Common myeloid progenitor, CD34-positive (primary cell): ENCODE measurements at regions not wholly inside any gene's neighbourhood (a gene's known extent, or its start where the extent isn't known, plus 50 kb on each side); places are given as distances from the start of the nearest gene placed in this dataset.

Experiments used
- CTCF ChIA-PET: fragments of 350-600 bp; sonication (Branson Sonifier 250); formaldehyde crosslinking; loops from one replicate; lab custom pipeline; 2021; ENCODE audit warnings: antibody characterized with exemption; lab: Charles Lee
- POLR2A ChIA-PET: fragments of 350-600 bp; sonication (Branson Sonifier 250); formaldehyde crosslinking; loops from one replicate; lab custom pipeline; 2021; ENCODE audit warnings: antibody characterized with exemption; lab: Charles Lee
- DNase-seq, 3 donors: peaks; one replicate each; pipeline versions ENCODE4 v3.0.0 to v3.0.0-alpha.2; 2013
- H3K27ac ChIP-seq, 2 experiments: 1 replicate in 1 of 2; 2 replicates in 1 of 2; pipeline ENCODE4 v1.7.0; 2013; ENCODE audit warnings: inconsistent platforms in 2 of 2, low read length in 2 of 2, mild to moderate bottlenecking in 2 of 2, low read depth in 1 of 2, moderate library complexity in 1 of 2; ENCODE audit not compliant: severe bottlenecking in 2 of 2, insufficient read depth in 1 of 2, poor library complexity in 1 of 2
- H3K27me3 ChIP-seq, 5 experiments: replicated peaks in 2 of 5; 1 replicate in 3 of 5; 2 replicates in 2 of 5; pipeline versions ENCODE4 v1.6.1 to v1.7.0; 2013; ENCODE audit warnings: low read length in 4 of 5, mild to moderate bottlenecking in 2 of 5, moderate library complexity in 2 of 5, inconsistent platforms in 1 of 5; ENCODE audit not compliant: insufficient read depth in 5 of 5, control insufficient read depth in 4 of 5
- H3K36me3 ChIP-seq, 4 experiments: 1 replicate in 2 of 4; 2 replicates in 2 of 4; pipeline versions ENCODE4 v1.6.1 to v1.7.0; 2013; ENCODE audit warnings: low read length in 3 of 4, control low read depth in 1 of 4, mild to moderate bottlenecking in 1 of 4; ENCODE audit not compliant: control insufficient read depth in 4 of 4, insufficient read depth in 4 of 4
- H3K4me1 ChIP-seq, 4 experiments: 1 replicate in 3 of 4; 2 replicates in 1 of 4; pipeline versions ENCODE4 v1.6.1 to v1.7.1; 2013; ENCODE audit warnings: low read length in 3 of 4, mild to moderate bottlenecking in 3 of 4, control low read depth in 1 of 4, inconsistent platforms in 1 of 4, moderate library complexity in 1 of 4; ENCODE audit not compliant: control insufficient read depth in 4 of 4, insufficient read depth in 4 of 4; ENCODE audit errors: control extremely low read depth in 1 of 4
- H3K4me3 ChIP-seq, 7 experiments: 1 replicate in 4 of 7; 2 replicates in 3 of 7; pipeline versions ENCODE4 v1.5.1 to v1.7.0; 2013; ENCODE audit warnings: mild to moderate bottlenecking in 7 of 7, low read length in 6 of 7, moderate library complexity in 6 of 7, inconsistent platforms in 2 of 7, low read depth in 2 of 7, control low read depth in 1 of 7; ENCODE audit not compliant: insufficient read depth in 4 of 7, control insufficient read depth in 1 of 7; ENCODE audit errors: extremely low read depth in 1 of 7
- H3K9me3 ChIP-seq, 5 experiments: 1 replicate in 4 of 5; 2 replicates in 1 of 5; pipeline versions ENCODE4 v1.6.1 to v1.7.1; 2013; ENCODE audit warnings: low read length in 4 of 5, mild to moderate bottlenecking in 2 of 5, inconsistent platforms in 1 of 5, low read depth in 1 of 5, moderate library complexity in 1 of 5; ENCODE audit not compliant: control insufficient read depth in 4 of 5, insufficient read depth in 2 of 5; ENCODE audit errors: control extremely low read depth in 1 of 5
- WGBS: methylation state at CpG from one replicate; pipeline ENCODE4 v1.1.5; 2013; ENCODE audit not compliant: insufficient coverage; 5-methylcytosine and 5-hydroxymethylcytosine counted together

DNA sequence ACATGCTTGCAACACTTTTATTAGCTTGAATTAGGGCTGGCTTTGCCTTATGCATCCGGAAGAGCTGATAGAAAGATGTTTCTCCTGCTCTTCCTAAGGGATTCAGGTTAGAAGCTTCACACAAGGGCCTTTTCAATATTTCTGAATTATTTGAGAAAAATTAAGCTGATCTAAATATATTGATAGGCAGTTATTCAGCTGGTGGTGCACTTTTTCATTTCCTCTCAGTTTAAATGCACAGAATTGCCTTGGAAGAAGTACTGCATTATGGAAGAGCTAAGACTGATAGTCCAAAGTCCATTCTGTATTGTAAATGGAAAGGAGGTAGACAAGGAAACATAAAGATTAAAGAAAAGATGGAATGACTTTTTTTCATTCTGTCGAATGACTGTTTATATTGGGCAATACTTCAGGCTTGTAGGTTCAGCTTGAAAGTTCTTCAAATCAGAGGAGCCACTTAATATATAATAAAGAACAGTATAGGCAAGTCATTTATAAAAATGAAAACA lies 398.4 kb upstream of the B3GALT2 start:
- WGBS = 100% methylated on average over 1 of the region's 2 CpGs
- H3K9me3 ChIP-seq = no peaks in the 10 kb centered on the region
- no peaks in the 10 kb centered on the region for H3K4me1 ChIP-seq
- ChIA-PET POLR2A (interaction anchor here (0.7 kb wide), 1 partner anchor 359 kb away, joined by 3 read pairs; no protein-coding TSS in a partner anchor), CTCF (interaction anchor here (0.7 kb wide), 1 partner anchor 18 kb away, joined by 3 read pairs; no protein-coding TSS in a partner anchor)
- H3K36me3 ChIP-seq = no peaks in the 10 kb centered on the region
- no peak overlapping the region for H3K4me3 ChIP-seq
- DNase-seq = no peak
- H3K27ac ChIP-seq = no peak overlapping the region
- no peaks in the 10 kb centered on the region for H3K27me3 ChIP-seq

DNA sequence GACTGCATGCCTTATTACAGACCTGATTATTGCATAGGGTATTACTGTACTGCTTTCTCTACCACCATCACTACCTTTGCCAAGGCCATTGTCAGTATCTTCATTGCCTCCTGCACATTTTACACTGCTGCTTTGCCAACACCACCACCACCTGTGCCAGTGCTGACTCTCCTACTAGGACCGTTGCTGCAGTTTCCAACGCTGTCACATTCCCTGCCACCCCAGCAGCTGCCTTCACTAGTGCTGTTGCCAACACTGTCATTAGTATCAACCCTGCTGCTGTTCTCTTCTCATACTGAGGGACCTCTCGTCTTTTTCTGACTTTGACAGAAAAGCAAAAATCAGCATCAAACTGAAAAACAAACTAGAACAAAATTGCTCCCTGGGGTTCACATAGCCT lies 394.9 kb upstream of the B3GALT2 start:
- Histone ChIP-seq H3K4me3 (no peak overlapping the region), H3K4me1 (no peaks in the 10 kb centered on the region), H3K36me3 (no peaks in the 10 kb centered on the region), H3K27ac (no peak overlapping the region), H3K27me3 (no peaks in the 10 kb centered on the region), H3K9me3 (no peaks in the 10 kb centered on the region)
- no peak for DNase-seq
- CTCF ChIA-PET = no interaction called here
- WGBS = 100% methylated on average over 3 of the region's 3 CpGs
- POLR2A ChIA-PET = no interaction called here

DNA sequence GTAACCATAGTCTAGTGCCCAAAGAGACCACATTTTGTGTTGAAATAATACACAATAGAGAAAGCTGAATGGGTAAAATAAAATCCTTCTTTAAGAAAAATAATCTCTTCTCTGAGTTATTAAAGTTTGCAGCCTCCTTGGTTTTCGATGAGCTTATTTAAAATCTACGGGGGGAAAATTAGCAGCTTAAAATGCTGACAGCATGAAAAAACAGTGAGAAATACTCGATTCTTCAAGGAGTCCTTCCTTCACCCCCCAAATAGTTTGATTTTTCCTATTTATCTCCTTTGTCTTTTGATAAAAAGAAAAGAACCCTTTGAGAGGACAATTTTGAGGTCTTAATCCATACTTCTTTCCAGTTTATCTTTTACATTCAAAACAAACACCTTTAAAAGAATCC lies 394.0 kb upstream of the B3GALT2 start:
- Histone ChIP-seq H3K4me3 (no peak overlapping the region), H3K9me3 (no peaks in the 10 kb centered on the region), H3K27me3 (no peaks in the 10 kb centered on the region), H3K27ac (no peak overlapping the region), H3K36me3 (no peaks in the 10 kb centered on the region), H3K4me1 (no peaks in the 10 kb centered on the region)
- CTCF ChIA-PET = interaction anchor here (1.3 kb wide), 1 partner anchor 13 kb away, joined by 4 read pairs; no protein-coding TSS in a partner anchor
- WGBS = no CpG with 5 or more reads among the region's 3 CpGs
- POLR2A ChIA-PET = no interaction called here
- no peak for DNase-seq

DNA sequence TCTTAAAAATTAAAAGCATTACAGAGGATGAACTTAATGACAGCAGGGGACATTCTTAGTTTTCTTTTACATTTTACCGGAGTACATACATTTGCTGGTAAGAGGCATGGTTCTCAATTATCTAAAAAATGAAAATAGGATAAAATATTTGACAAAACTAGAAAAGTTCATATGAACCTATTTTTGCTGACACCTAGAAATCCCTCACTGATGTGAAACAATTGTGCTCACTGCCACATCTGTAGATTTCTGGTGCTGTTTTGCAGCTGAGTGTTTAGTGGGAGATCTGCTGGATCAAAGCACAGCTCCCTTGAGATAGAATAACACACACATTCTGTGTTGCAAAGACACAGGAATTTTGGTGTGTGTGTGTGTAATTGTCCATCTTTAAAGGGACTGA lies 392.9 kb upstream of the B3GALT2 start:
- Histone ChIP-seq H3K9me3 (no peaks in the 10 kb centered on the region), H3K27me3 (no peaks in the 10 kb centered on the region), H3K27ac (no peak overlapping the region), H3K36me3 (no peaks in the 10 kb centered on the region), H3K4me3 (no peak overlapping the region), H3K4me1 (no peaks in the 10 kb centered on the region)
- no peak for DNase-seq
- POLR2A ChIA-PET = no interaction called here
- WGBS = no CpG with 5 or more reads among the region's 1 CpG
- CTCF ChIA-PET = interaction anchor here (1.3 kb wide), 1 partner anchor 12 kb away, joined by 4 read pairs; no protein-coding TSS in a partner anchor

DNA sequence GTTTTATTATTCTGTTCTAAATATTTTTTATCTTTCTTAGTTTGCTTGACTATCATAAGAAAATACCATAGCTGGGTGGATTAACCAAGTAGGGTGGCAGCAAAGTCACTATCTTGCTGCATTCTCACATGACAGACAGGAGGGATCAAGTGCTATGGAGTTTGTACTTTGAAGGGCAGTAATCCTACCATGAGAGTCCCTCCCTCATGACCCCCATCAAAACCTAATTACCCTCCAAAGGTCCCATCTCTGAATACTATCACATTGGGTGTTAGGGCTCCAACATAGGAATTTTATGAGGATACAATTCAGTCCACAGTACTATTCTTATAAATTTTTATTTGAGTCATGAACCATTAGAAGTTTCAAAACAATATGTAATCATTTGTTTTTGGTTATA lies 388.5 kb upstream of the B3GALT2 start:
- POLR2A ChIA-PET = no interaction called here
- Histone ChIP-seq H3K36me3 (no peaks in the 10 kb centered on the region), H3K4me1 (no peaks in the 10 kb centered on the region), H3K27ac (no peak overlapping the region), H3K27me3 (no peaks in the 10 kb centered on the region), H3K9me3 (no peaks in the 10 kb centered on the region), H3K4me3 (no peak overlapping the region)
- DNase-seq = no peak
- CTCF ChIA-PET = no interaction called here

DNA sequence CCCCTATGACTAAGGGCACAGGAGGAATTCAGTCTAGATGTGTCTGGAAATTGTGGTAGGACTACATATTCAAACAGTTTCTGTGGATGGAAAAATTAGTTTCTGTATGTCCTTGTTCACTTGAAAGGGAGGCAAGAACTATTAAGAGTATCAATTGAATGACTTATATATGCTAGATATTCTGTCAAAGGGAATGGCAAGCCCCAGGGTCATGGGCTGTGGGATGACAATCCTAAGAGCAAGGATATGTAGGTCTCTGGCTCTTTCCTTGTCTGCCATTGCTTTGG lies 383.5 kb upstream of the B3GALT2 start:
- peaks cover 0 to 7% (median 0%) of the 10 kb centered on the region in 4 experiments for H3K4me1 ChIP-seq
- peaks cover 0 to 3% (median 0%) of the 10 kb centered on the region in 5 experiments for H3K9me3 ChIP-seq
- ChIA-PET CTCF (no interaction called here), POLR2A (no interaction called here)
- H3K27ac ChIP-seq = no peak overlapping the region
- no peak overlapping the region for H3K4me3 ChIP-seq
- no peaks in the 10 kb centered on the region for H3K36me3 ChIP-seq
- DNase-seq = peak in 1 of 3 donors; percentile 13
- H3K27me3 ChIP-seq = no peaks in the 10 kb centered on the region

DNA sequence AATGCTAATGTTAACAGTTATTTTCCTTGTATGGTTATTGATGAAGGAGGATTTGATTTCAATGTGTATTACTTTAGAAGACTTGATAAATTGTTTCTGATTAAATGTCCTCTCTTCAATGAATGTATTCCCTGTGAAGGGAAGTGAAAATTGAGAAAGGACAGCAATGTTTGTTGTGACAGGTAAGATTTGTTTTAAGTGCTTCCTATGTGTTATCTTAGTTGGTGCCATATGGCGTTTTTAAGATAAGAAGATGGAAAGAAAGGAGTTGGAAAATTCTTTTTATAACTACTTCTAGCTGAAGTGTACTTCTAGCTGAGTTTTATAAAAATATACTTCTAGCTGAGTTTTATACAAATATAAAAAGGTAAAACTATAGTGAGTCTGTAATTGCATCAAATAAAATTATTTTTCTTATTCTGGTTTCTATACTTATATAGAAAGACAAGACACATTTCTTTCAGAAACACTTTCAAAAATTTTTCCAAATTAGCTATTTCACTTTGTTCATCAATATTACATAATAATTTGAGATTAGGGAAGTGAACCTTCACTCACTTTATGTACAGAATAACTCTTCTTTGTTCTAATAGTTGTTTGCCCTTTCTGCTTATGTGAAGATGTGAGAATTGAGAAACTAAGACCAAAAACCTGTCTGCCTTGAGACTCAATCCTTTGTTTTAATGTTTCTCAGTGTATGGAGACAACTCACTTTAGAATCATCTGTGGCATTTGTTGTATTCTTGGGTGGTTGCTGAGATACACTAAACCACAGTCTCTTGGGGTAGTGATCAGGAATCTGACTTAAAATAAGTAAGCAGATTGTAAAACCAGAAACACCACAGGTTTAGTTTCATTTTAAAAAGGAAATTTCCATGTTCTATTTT lies 382.9 kb upstream of the B3GALT2 start:
- Histone ChIP-seq H3K27ac (no peak overlapping the region), H3K4me3 (no peak overlapping the region), H3K4me1 (peaks cover 0 to 7% (median 0%) of the 10 kb centered on the region in 4 experiments), H3K36me3 (no peaks in the 10 kb centered on the region), H3K27me3 (no peaks in the 10 kb centered on the region), H3K9me3 (peaks cover 0 to 3% (median 0%) of the 10 kb centered on the region in 5 experiments)
- ChIA-PET POLR2A (no interaction called here), CTCF (no interaction called here)
- WGBS = no CpG with 5 or more reads among the region's 1 CpG
- peak in 2 of 3 donors; percentile 56 to 70 for DNase-seq
